H1 (cell line): ENCODE measurements at regions not wholly inside any gene's neighbourhood (a gene's known extent, or its start where the extent isn't known, plus 50 kb on each side); places are given as distances from the start of the nearest gene placed in this dataset.

Experiments used
- CTCF ChIA-PET: fragments of 300-600 bp; sonication (Branson Sonifier 250); formaldehyde crosslinking; loops from one replicate; lab custom pipeline; 2021; ENCODE audit not compliant: partially characterized antibody; lab: Charles Lee
- POLR2A ChIA-PET: fragments of 300-600 bp; sonication (Branson Sonifier 250); formaldehyde crosslinking; loops from one replicate; lab custom pipeline; 2021; ENCODE audit warnings: inconsistent platforms; ENCODE audit not compliant: partially characterized antibody; lab: Charles Lee
- DNase-seq, 2 experiments: peaks; one replicate each; pipeline versions ENCODE4 v3.0.0 to v3.0.0-alpha.2; 2010 to 2022; ENCODE audit warnings: low spot score in 2 of 2, low read depth in 1 of 2, mixed read lengths in 1 of 2
- FAIRE-seq: peaks from 2 replicates; lab custom pipeline; 2011; peaks lifted over from hg19 to GRCh38; lab: Jason Lieb, UNC
- H2AFZ ChIP-seq: 2 replicates; pipeline ENCODE4 v1.8.1; 2012; ENCODE audit warnings: low read length, inconsistent platforms
- H2AK5ac ChIP-seq: 2 replicates; pipeline ENCODE4 v1.6.1; 2013; ENCODE audit warnings: low read depth, low read length
- H2BK120ac ChIP-seq: replicated peaks from 2 replicates; pipeline ENCODE3; 2013; ENCODE audit warnings: low read depth, low read length, inconsistent platforms
- H2BK12ac ChIP-seq: 2 replicates; pipeline ENCODE4 v1.6.1; 2013; ENCODE audit warnings: low read depth, low read length
- H2BK15ac ChIP-seq: 2 replicates; pipeline ENCODE4 v1.6.1; 2013; ENCODE audit warnings: low read length
- H2BK20ac ChIP-seq: 2 replicates; pipeline ENCODE4 v1.6.1; 2013; ENCODE audit warnings: low read length
- H2BK5ac ChIP-seq: 2 replicates; pipeline ENCODE4 v1.6.1; 2013; ENCODE audit warnings: low read depth, low read length
- H3K14ac ChIP-seq: 2 replicates; pipeline ENCODE4 v1.6.1; 2013; ENCODE audit warnings: inconsistent platforms; ENCODE audit not compliant: insufficient read length
- H3K18ac ChIP-seq: 2 replicates; pipeline ENCODE4 v1.6.1; 2013; ENCODE audit warnings: low read length; ENCODE audit errors: extremely low read depth
- H3K23ac ChIP-seq: 2 replicates; pipeline ENCODE4 v1.6.1; 2013; ENCODE audit warnings: inconsistent platforms; ENCODE audit not compliant: insufficient read length
- H3K23me2 ChIP-seq: 2 replicates; pipeline ENCODE4 v1.6.1; 2013; ENCODE audit warnings: low read depth, low read length
- H3K27ac ChIP-seq: 2 replicates; pipeline ENCODE4 v1.6.1; 2011; ENCODE audit warnings: low read depth, low read length, inconsistent platforms
- H3K27me3 ChIP-seq, 4 experiments: replicated peaks in 1 of 4; 1 replicate in 1 of 4; 2 replicates in 3 of 4; pipeline versions ENCODE4 v1.6.1 to v1.8.1; 2011 to 2013; ENCODE audit warnings: low read length in 3 of 4, mild to moderate bottlenecking in 3 of 4, inconsistent platforms in 2 of 4, mixed read lengths in 2 of 4, moderate library complexity in 1 of 4; ENCODE audit not compliant: control insufficient read depth in 3 of 4, insufficient read depth in 3 of 4; ENCODE audit errors: extremely low read depth in 1 of 4
- H3K36me3 ChIP-seq, 4 experiments: 2 replicates each; pipeline versions ENCODE4 v1.6.1 to v1.8.1; 2011 to 2013; ENCODE audit warnings: mild to moderate bottlenecking in 4 of 4, low read length in 3 of 4, moderate library complexity in 2 of 4, control low read depth in 1 of 4, inconsistent platforms in 1 of 4; ENCODE audit not compliant: insufficient read depth in 4 of 4, control insufficient read depth in 2 of 4
- H3K4ac ChIP-seq: replicated peaks from 2 replicates; pipeline ENCODE3; 2013; ENCODE audit warnings: low read length, low read depth, mixed read lengths, inconsistent platforms; ENCODE audit not compliant: insufficient read length
- H3K4me1 ChIP-seq, 4 experiments: replicated peaks in 1 of 4; 1 replicate in 1 of 4; 2 replicates in 3 of 4; pipeline versions ENCODE4 v1.6.1 to v1.8.1; 2011 to 2013; ENCODE audit warnings: low read length in 3 of 4, inconsistent platforms in 2 of 4, mixed read lengths in 1 of 4; ENCODE audit not compliant: insufficient read depth in 4 of 4, control insufficient read depth in 3 of 4
- H3K4me2 ChIP-seq, 2 experiments: 2 replicates each; pipeline versions ENCODE4 v1.6.1 to v1.8.1; 2011 to 2013; ENCODE audit warnings: low read depth in 2 of 2, low read length in 2 of 2, control low read depth in 1 of 2, inconsistent platforms in 1 of 2, mild to moderate bottlenecking in 1 of 2; ENCODE audit not compliant: insufficient read depth in 1 of 2
- H3K4me3 ChIP-seq, 4 experiments: fragments of 200-600, 300-600 bp in 1 of 4; sonication (generic), shearing (Covaris generic), sonication (Bioruptor Twin) in 1 of 4; 2 replicates each; pipeline versions ENCODE4 v1.5.1 to v1.8.1; 2011 to 2016; ENCODE audit warnings: low read length in 4 of 4, low read depth in 3 of 4, control low read depth in 2 of 4, inconsistent platforms in 2 of 4, mild to moderate bottlenecking in 2 of 4, mixed read lengths in 1 of 4, moderate library complexity in 1 of 4; ENCODE audit not compliant: insufficient read depth in 2 of 4; ENCODE audit errors: extremely low read depth in 1 of 4
- H3K56ac ChIP-seq: replicated peaks from 2 replicates; pipeline ENCODE3; 2013; ENCODE audit warnings: low read depth, mild to moderate bottlenecking, mixed read lengths, low read length, inconsistent platforms; ENCODE audit not compliant: insufficient read length
- H3K79me1 ChIP-seq: 2 replicates; pipeline ENCODE4 v1.6.1; 2013; ENCODE audit warnings: low read depth, low read length, control low read depth
- H3K79me2 ChIP-seq, 2 experiments: 2 replicates each; pipeline versions ENCODE4 v1.6.1 to v1.8.1; 2012 to 2013; ENCODE audit warnings: low read length in 2 of 2, mild to moderate bottlenecking in 2 of 2, inconsistent platforms in 1 of 2; ENCODE audit not compliant: insufficient read depth in 2 of 2, control insufficient read depth in 1 of 2
- H3K9ac ChIP-seq, 4 experiments: replicated peaks in 1 of 4; 1 replicate in 1 of 4; 2 replicates in 3 of 4; pipeline versions ENCODE4 v1.6.1 to v1.8.1; 2011 to 2013; ENCODE audit warnings: low read depth in 3 of 4, low read length in 3 of 4, control low read depth in 2 of 4, mild to moderate bottlenecking in 2 of 4, moderate library complexity in 2 of 4, inconsistent platforms in 1 of 4; ENCODE audit errors: extremely low read depth in 1 of 4
- H3K9me3 ChIP-seq, 2 experiments: 2 replicates each; pipeline versions ENCODE4 v1.6.1 to v1.8.1; 2012 to 2013; ENCODE audit warnings: mild to moderate bottlenecking in 2 of 2, moderate library complexity in 2 of 2, control low read depth in 1 of 2, inconsistent platforms in 1 of 2, low read depth in 1 of 2, low read length in 1 of 2, mixed read lengths in 1 of 2; ENCODE audit not compliant: insufficient read depth in 2 of 2
- H4K20me1 ChIP-seq, 2 experiments: replicated peaks in 1 of 2; 2 replicates each; pipeline versions ENCODE3 to v1.8.1; 2011 to 2013; ENCODE audit warnings: inconsistent platforms in 2 of 2, low read length in 2 of 2, mild to moderate bottlenecking in 1 of 2; ENCODE audit not compliant: insufficient read depth in 2 of 2, control insufficient read depth in 1 of 2
- H4K5ac ChIP-seq: 2 replicates; pipeline ENCODE4 v1.6.1; 2013; ENCODE audit warnings: low read length, low read depth, mixed read lengths, inconsistent platforms; ENCODE audit not compliant: insufficient read length
- H4K8ac ChIP-seq: 2 replicates; pipeline ENCODE4 v1.8.0; 2013; ENCODE audit warnings: mild to moderate bottlenecking, moderate library complexity, low read length, inconsistent platforms; ENCODE audit not compliant: insufficient read depth; ENCODE audit errors: extremely low read depth
- H4K91ac ChIP-seq: replicated peaks from 2 replicates; pipeline ENCODE3; 2013; ENCODE audit warnings: low read length, mixed read lengths, inconsistent platforms; ENCODE audit not compliant: insufficient read length
- BRCA1 ChIP-seq: IDR thresholded peaks from 2 replicates; pipeline ENCODE4 v1.6.1; 2012; ENCODE audit warnings: low read depth, low read length, improper control_type of control experiment
- CREB1 ChIP-seq: IDR thresholded peaks from 2 replicates; pipeline ENCODE4 v1.6.1; 2012; ENCODE audit warnings: inconsistent platforms
- EGR1 ChIP-seq: IDR thresholded peaks from 2 replicates; pipeline ENCODE4 v1.6.1; 2011; ENCODE audit warnings: low read depth, low read length, borderline replicate concordance
- JUND ChIP-seq: IDR thresholded peaks from 2 replicates; pipeline ENCODE4 v1.6.1; 2011; ENCODE audit warnings: mild to moderate bottlenecking, improper control_type of control experiment, low read length
- MAFK ChIP-seq: IDR thresholded peaks from 2 replicates; pipeline ENCODE4 v1.6.1; 2012; ENCODE audit warnings: low read depth, mild to moderate bottlenecking, improper control_type of control experiment, low read length
- POLR2AphosphoS5 ChIP-seq: IDR thresholded peaks from 2 replicates; pipeline ENCODE4 v1.6.1; 2011; ENCODE audit warnings: low read depth, low read length
- RAD21 ChIP-seq, 2 experiments: IDR thresholded peaks in 1 of 2; conservative IDR thresholded peaks in 1 of 2; 2 replicates each; pipeline ENCODE4 v1.6.1; 2011; ENCODE audit warnings: low read depth in 2 of 2, low read length in 2 of 2, improper control_type of control experiment in 1 of 2, inconsistent platforms in 1 of 2, mild to moderate bottlenecking in 1 of 2, moderate library complexity in 1 of 2
- SAP30 ChIP-seq: fragments of 300-600 bp; sonication (generic); IDR thresholded peaks from 2 replicates; pipeline ENCODE4 v1.7.1; 2012; ENCODE audit warnings: low read length, moderate library complexity, mild to moderate bottlenecking, inconsistent platforms; ENCODE audit not compliant: insufficient read depth, insufficient replicate concordance
- SP2 ChIP-seq: IDR thresholded peaks from 2 replicates; pipeline ENCODE4 v1.6.1; 2012; ENCODE audit warnings: mild to moderate bottlenecking, low read length, inconsistent platforms
- SRF ChIP-seq: IDR thresholded peaks from 2 replicates; pipeline ENCODE4 v1.6.1; 2011; ENCODE audit warnings: mild to moderate bottlenecking, low read depth, low read length, moderate library complexity
- TCF12 ChIP-seq: IDR thresholded peaks from 2 replicates; pipeline ENCODE4 v1.6.1; 2011; ENCODE audit warnings: low read depth, mild to moderate bottlenecking, low read length
- TEAD4 ChIP-seq: IDR thresholded peaks from 2 replicates; pipeline ENCODE4 v1.6.1; 2012; ENCODE audit warnings: low read depth, low read length, inconsistent platforms, mixed read lengths
- WGBS, 2 experiments: shearing (Covaris generic) in 1 of 2; methylation state at CpG; one replicate each; pipeline versions ENCODE4 v1.1.6 to v1.1.7; 2013 to 2015; ENCODE audit warnings: low lambda C conversion rate in 2 of 2, mixed read lengths in 2 of 2, inconsistent platforms in 1 of 2, low coverage in 1 of 2, missing lambda C conversion rate in 1 of 2; ENCODE audit not compliant: insufficient replicate concordance in 2 of 2, insufficient coverage in 1 of 2, insufficient read length in 1 of 2; ENCODE audit errors: extremely low coverage in 1 of 2, missing lambda C conversion rate in 1 of 2; 5-methylcytosine and 5-hydroxymethylcytosine counted together
- TF ChIP-seq, protein P1 (sequence below): IDR thresholded peaks from 2 replicates; pipeline ENCODE4 v1.6.1; 2012; ENCODE audit warnings: low read length, inconsistent platforms
- TF ChIP-seq, protein P2 (sequence below): IDR thresholded peaks from 2 replicates; pipeline ENCODE4 v1.6.1; 2012; ENCODE audit warnings: inconsistent platforms

DNA sequence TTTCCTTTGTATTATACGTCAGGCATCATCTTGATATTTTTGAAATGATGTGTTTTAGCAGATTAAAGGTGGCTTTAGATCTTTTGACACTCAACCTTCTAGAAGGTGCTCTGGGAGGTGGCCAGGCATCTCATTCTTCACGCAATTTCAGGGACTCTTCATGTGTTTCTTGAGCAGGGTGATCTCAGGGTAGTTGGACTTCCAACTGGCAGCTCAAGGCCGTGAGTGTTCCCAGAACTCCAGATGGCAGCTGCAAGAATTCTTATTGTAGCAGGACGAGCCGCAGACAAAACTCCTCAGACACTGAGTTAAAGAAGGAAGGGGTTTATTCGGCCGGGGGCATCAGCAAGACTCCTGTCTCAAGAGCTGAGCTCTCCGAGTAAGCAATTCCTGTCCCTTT, 82.5 kb upstream of the UBAC2 start:
- WGBS, 2 experiments = 93% methylated on average over 8 of the region's 8 CpGs; no CpG with 5 or more reads in 1 of the 2 experiments
- POLR2A ChIA-PET = no interaction called here
- H2AFZ ChIP-seq = no peak overlapping the region
- no peak overlapping the region for H3K23ac ChIP-seq
- H2BK15ac ChIP-seq = no peak overlapping the region
- H4K8ac ChIP-seq = no peak overlapping the region
- H4K20me1 ChIP-seq = no peaks in the 10 kb centered on the region
- CTCF ChIA-PET = no interaction called here
- H3K9me3 ChIP-seq = no peaks in the 10 kb centered on the region; a peak in 1 of 4 replicates
- H3K9ac ChIP-seq = no peak overlapping the region
- H2BK20ac ChIP-seq = no peak overlapping the region
- H2BK5ac ChIP-seq = no peak overlapping the region
- DNase-seq (no peak), FAIRE-seq (no peak)
- no peak overlapping the region for H2BK120ac ChIP-seq
- H3K79me1 ChIP-seq = no peaks in the 10 kb centered on the region
- H3K4ac ChIP-seq = no peak overlapping the region
- no peak overlapping the region for H2BK12ac ChIP-seq
- H4K91ac ChIP-seq = no peak overlapping the region
- H3K36me3 ChIP-seq = no peaks in the 10 kb centered on the region
- no peak overlapping the region for H4K5ac ChIP-seq
- no peak overlapping the region for H3K14ac ChIP-seq
- no peak overlapping the region for H3K27ac ChIP-seq
- no peak overlapping the region for H2AK5ac ChIP-seq
- no peak overlapping the region for H3K4me3 ChIP-seq
- H3K4me2 ChIP-seq = no peak overlapping the region
- H3K18ac ChIP-seq = no peak overlapping the region
- no peaks in the 10 kb centered on the region; a peak in 1 of 7 replicates for H3K4me1 ChIP-seq
- H3K56ac ChIP-seq = no peak overlapping the region
- H3K23me2 ChIP-seq = no peaks in the 10 kb centered on the region
- H3K79me2 ChIP-seq = no peaks in the 10 kb centered on the region
- TF ChIP-seq TEAD4 (no peak), SAP30 (no peak), CREB1 (no peak), MAFK (no peak), TCF12 (no peak), BRCA1 (no peak), RAD21 (IDR thresholded peaks at IDR 0.05 in 1 of 2, conservative IDR thresholded peaks at IDR 0.05 in 1 of 2; ENCODE audit: low read depth in 2 of 2, low read length in 2 of 2) (no peak), SRF (no peak), POLR2AphosphoS5 (no peak), SP2 (no peak), EGR1 (no peak), JUND (no peak)
- TF ChIP-seq, protein P1, sequence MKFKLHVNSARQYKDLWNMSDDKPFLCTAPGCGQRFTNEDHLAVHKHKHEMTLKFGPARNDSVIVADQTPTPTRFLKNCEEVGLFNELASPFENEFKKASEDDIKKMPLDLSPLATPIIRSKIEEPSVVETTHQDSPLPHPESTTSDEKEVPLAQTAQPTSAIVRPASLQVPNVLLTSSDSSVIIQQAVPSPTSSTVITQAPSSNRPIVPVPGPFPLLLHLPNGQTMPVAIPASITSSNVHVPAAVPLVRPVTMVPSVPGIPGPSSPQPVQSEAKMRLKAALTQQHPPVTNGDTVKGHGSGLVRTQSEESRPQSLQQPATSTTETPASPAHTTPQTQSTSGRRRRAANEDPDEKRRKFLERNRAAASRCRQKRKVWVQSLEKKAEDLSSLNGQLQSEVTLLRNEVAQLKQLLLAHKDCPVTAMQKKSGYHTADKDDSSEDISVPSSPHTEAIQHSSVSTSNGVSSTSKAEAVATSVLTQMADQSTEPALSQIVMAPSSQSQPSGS = no peak
- TF ChIP-seq, protein P2, sequence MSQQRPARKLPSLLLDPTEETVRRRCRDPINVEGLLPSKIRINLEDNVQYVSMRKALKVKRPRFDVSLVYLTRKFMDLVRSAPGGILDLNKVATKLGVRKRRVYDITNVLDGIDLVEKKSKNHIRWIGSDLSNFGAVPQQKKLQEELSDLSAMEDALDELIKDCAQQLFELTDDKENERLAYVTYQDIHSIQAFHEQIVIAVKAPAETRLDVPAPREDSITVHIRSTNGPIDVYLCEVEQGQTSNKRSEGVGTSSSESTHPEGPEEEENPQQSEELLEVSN = no peak
- H3K27me3 ChIP-seq = peaks cover 0 to 3% (median 0%) of the 10 kb centered on the region in 4 experiments; a peak in 2 of 7 replicates
